Mucosa of gallbladder (tissue), 1 donor: ENCODE measurements at regions not wholly inside any gene's neighbourhood (a gene's known extent, or its start where the extent isn't known, plus 50 kb on each side); places are given as distances from the start of the nearest gene placed in this dataset.

ENCODE experiments used
- DNase-seq: peaks from one replicate; pipeline ENCODE4 v3.0.0-alpha.2; 2020; ENCODE audit warnings: low spot score
- donor health status: DM: no; HTN: no; CAD: no.

DNA sequence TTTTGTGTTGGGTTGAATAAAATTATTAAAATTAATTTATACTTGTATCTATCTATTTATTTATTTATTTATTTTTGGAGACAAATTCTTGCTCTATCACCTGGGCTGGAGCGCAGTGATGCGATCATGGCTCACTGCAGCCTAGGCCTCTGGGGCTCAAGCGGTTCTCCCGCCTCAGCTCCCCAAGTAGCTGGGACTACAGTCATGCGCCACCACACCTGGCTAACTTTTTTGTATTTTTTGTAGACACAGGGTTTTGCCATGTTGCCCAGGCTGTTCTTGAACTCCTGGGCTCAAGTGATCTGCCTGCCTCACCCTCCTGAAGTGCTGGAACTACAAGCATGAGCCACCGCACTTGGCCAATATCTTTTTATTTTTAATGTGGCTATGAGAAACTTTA lies 134.7 kb upstream of the SPDL1 start:
- DNase-seq, result no peak

- DNase-seq, result no peak
Observed at GRCh38 chr5:169445191-169445590, 138.4 kb upstream of the SPDL1 start.

DNA sequence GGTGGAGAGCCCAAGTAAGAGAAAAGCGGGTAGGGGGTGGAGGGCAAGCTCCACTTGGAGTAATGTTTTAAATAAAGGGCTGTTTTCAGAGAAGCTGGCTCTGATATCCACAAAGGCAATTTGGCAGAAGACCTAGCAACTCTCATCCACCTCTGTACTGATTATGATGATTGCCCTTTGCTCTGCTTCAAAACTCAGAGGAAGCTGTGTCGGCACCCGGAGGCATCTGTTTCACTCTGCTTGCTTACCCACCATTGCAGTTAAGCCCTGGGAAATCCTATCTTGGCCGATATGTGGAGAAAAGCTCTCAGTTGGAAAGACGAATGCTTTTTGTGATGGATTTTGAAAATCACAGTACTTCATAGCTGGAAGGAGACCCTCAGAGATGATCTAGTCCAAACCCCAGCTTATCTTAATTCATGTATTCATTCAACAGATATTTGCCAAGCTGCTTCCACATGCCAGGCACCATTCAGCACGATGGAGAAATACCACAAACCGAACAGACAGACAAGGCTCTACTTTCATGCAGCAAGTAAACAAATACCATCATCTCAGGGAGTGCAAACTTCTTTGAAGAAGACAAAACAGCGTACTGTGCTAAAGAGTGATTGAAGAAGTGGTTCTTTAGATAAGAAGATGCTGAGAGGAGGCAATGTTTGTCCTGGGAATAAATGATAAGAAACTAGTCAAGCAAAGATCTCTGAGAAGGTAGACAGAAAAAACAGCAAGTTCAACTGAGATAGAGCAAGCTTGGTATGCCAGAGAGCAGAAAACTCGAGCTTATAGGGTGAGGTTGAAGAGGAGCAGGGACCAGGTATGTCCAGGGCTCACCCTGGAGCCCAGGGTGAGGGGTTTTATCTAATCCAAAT lies 140.4 kb upstream of the SPDL1 start:
- no peak for DNase-seq

GRCh38 chr5:169442403-169442874 lies 141.1 kb upstream of the SPDL1 start:
- peak; percentile 13 for DNase-seq

GRCh38 chr5:169440107-169440705 lies 139.3 kb upstream of the SLIT3 start:
- no peak for DNase-seq

DNA sequence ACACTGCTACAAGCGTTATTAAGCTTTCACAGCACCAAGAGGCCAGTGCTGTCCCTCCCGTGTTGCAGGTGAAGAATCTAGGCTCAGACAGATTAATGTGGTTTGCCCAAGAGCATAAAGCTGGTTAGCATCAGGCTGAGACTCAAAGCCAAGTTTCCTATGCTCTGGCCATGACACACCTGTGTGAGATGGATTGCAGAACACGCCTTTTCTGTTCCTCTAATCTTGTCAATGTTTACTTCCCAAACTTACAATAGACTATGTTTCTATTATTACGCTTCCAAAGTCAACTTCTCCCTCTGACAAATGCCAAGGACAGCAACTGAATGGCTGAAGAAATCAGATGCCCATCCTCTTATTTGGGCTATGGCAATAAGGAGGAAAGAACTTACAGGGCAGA lies 138.4 kb upstream of the SLIT3 start:
- DNase-seq, result no peak

GRCh38 chr5:169435506-169436229 lies 134.7 kb upstream of the SLIT3 start:
- DNase-seq, result no peak

GRCh38 chr5:169433221-169433651 lies 132.3 kb upstream of the SLIT3 start:
- no peak for DNase-seq

GRCh38 chr5:169431386-169431785 lies 130.4 kb upstream of the SLIT3 start:
- no peak for DNase-seq

- DNase-seq, result no peak
Observed at GRCh38 chr5:169430671-169431070, 129.7 kb upstream of the SLIT3 start.

- DNase-seq, result no peak
Observed at GRCh38 chr5:169429044-169429443, 128.1 kb upstream of the SLIT3 start.

DNA sequence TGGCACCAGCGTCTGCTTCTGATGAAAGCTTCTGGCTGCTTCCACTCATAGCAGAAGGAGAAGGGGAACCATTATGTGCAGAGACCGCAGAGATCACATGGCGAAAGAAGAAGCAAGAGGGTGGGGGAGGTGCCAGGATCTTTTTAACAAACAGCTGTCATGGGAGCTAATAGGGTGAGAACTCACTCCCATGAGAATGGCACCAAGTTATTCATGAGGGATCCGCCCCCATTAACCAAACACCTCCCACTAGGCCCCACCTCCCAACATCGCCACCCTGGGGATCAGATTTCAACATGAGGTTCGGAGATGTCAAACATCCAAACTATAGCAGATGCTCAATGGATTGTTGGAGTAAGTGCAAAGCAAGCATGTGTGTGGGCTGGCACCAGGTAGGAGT lies 125.8 kb upstream of the SLIT3 start:
- DNase-seq, result no peak

- no peak for DNase-seq
Observed at GRCh38 chr5:169424670-169425378, 123.9 kb upstream of the SLIT3 start.

GRCh38 chr5:169424279-169424655 lies 123.3 kb upstream of the SLIT3 start:
- DNase-seq, result no peak

DNA sequence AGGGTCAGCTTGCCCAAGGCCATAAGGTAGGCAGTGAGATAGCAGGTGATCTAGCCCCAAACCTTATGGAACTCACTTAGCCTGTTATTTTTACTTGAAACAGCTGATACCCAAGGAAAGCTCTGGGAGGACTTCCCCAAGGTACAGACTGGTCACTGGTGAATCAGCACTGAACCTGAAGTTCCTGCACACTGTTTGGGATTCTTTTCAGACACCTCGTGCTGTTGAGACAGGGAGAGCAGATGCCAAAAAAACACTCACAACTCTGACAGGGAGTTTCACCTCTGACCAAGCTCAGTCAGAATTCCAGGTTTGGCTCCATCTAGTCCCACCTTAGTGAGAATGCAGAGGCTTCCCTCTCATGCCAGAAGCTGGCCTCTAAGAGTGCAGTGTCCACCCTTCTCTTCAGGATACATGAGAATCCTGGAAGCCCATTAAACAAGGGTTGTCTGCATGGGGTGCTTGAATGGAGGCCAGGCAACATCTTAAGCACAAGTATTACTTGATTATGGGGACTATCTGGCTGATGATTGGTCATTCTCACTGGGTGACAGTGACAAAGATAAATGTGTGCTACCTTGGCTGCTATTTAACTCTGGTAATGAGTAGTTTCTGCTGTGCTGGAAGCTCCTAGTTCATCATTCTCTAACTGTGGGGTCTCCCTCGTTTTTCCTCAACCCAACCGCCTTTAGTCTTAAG lies 122.8 kb upstream of the SLIT3 start:
- DNase-seq, result no peak

DNA sequence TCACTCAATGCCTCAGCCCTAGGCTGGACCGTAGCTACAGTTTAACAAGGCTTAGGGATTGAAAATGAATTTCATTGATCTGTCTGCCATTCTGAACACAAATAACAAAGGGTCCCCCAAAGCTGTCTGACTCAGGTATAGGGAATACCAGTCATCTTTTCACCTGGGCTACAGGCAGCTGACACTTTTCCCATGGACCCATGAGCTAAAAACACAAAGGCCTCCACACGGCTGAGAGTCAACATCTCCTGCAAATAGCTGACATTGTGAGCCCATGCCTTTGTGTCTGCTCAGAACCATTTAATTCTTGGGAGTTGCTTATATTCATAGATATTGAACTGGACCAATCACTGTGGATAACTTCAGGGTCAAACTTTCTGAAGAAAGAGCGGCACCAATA lies 121.1 kb upstream of the SLIT3 start:
- DNase-seq, result no peak

GRCh38 chr5:169421677-169422076 lies 120.7 kb upstream of the SLIT3 start:
- DNase-seq, result no peak

- DNase-seq, result no peak
Observed at GRCh38 chr5:169417676-169418075, 116.7 kb upstream of the SLIT3 start.

- peak; percentile 25 for DNase-seq
Observed at GRCh38 chr5:169416583-169417196, 115.8 kb upstream of the SLIT3 start.

DNA sequence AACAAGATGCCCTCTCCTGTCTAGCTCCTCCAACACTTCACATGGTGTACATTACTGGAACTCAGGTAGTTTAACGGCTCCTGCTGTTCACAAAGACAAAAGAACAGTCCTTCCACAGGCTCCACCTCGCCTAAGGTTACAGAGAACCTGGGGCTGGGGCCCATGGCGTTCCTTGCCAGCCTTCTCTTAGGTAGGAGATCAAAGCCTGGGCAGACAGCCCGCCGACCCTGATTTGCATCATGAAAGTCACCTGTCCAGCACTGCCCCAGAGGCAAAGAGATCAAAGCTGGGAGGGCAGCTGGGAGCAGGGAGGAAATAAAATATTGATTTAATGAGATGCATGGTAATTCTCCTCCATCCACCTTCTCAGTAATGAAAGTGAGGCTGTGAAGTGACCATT lies 115.0 kb upstream of the SLIT3 start:
- no peak for DNase-seq

- DNase-seq, result no peak
Observed at GRCh38 chr5:169415371-169415770, 114.4 kb upstream of the SLIT3 start.
